Liver (tissue), 8 donors: ENCODE measurements at regions not wholly inside any gene's neighbourhood (a gene's known extent, or its start where the extent isn't known, plus 50 kb on each side); places are given as distances from the start of the nearest gene placed in this dataset.

Source experiments
- DNase-seq: peaks from one replicate; pipeline ENCODE4 v3.0.0-alpha.2; 2017; ENCODE audit warnings: low spot score
- H3K27ac ChIP-seq, 2 donors: one replicate each; pipeline ENCODE4 v1.7.0; 2013; ENCODE audit warnings: inconsistent platforms in 2 of 2, low read length in 2 of 2, control low read depth in 1 of 2, low read depth in 1 of 2, mild to moderate bottlenecking in 1 of 2
- H3K27me3 ChIP-seq, 4 donors: one replicate each; pipeline versions ENCODE4 v1.6.1 to v1.7.0; 2013; ENCODE audit warnings: low read length in 3 of 4, inconsistent platforms in 1 of 4, mild to moderate bottlenecking in 1 of 4, moderate library complexity in 1 of 4; ENCODE audit not compliant: control insufficient read depth in 4 of 4, insufficient read depth in 4 of 4
- H3K36me3 ChIP-seq, 4 donors: one replicate each; pipeline versions ENCODE4 v1.6.1 to v1.7.0; 2013; ENCODE audit warnings: low read length in 3 of 4, mild to moderate bottlenecking in 3 of 4, low read depth in 1 of 4, moderate library complexity in 1 of 4; ENCODE audit not compliant: control insufficient read depth in 4 of 4, insufficient read depth in 3 of 4
- H3K4me1 ChIP-seq, 4 donors: one replicate each; pipeline versions ENCODE4 v1.6.1 to v1.7.0; 2013; ENCODE audit warnings: low read length in 3 of 4, mild to moderate bottlenecking in 3 of 4, moderate library complexity in 1 of 4; ENCODE audit not compliant: control insufficient read depth in 4 of 4, insufficient read depth in 4 of 4
- H3K4me3 ChIP-seq, 3 donors: one replicate each; pipeline versions ENCODE4 v1.6.1 to v1.7.0; 2013; ENCODE audit warnings: low read length in 3 of 3, control low read depth in 1 of 3, low read depth in 1 of 3, mild to moderate bottlenecking in 1 of 3
- H3K9ac ChIP-seq, 2 donors: one replicate each; pipeline ENCODE4 v1.7.0; 2013; ENCODE audit warnings: low read length in 2 of 2, mild to moderate bottlenecking in 2 of 2, moderate library complexity in 2 of 2, control low read depth in 1 of 2, low read depth in 1 of 2
- H3K9me3 ChIP-seq, 4 donors: one replicate each; pipeline versions ENCODE4 v1.6.1 to v1.7.0; 2013; ENCODE audit warnings: low read length in 3 of 4; ENCODE audit not compliant: control insufficient read depth in 4 of 4
- CTCF ChIP-seq: fragments of 150-350 bp; IDR thresholded peaks from 2 replicates; pipeline ENCODE4 v1.5.1; 2017; ENCODE audit warnings: improper control_type of control experiment, low read depth, low read length; ENCODE audit not compliant: missing input control
- FOXA1 ChIP-seq: IDR thresholded peaks from 2 replicates; pipeline ENCODE4 v1.6.1; 2016; ENCODE audit warnings: antibody characterized with exemption
- FOXA2 ChIP-seq: IDR thresholded peaks from 2 replicates; pipeline ENCODE4 v1.6.1; 2016; ENCODE audit warnings: antibody characterized with exemption
- GABPA ChIP-seq, 2 donors: IDR thresholded peaks in 1 of 2; conservative IDR thresholded peaks in 1 of 2; 2 replicates each; pipeline ENCODE4 v1.6.1; 2016; ENCODE audit warnings: antibody characterized with exemption in 2 of 2, mild to moderate bottlenecking in 1 of 2, moderate library complexity in 1 of 2
- HNF4G ChIP-seq: IDR thresholded peaks from 2 replicates; pipeline ENCODE4 v1.6.1; 2016; ENCODE audit warnings: antibody characterized with exemption
- JUND ChIP-seq, 2 donors: IDR thresholded peaks; 2 replicates each; pipeline ENCODE4 v1.6.1; 2016; ENCODE audit warnings: antibody characterized with exemption in 2 of 2
- MAX ChIP-seq: IDR thresholded peaks from 2 replicates; pipeline ENCODE4 v1.6.1; 2016; ENCODE audit warnings: antibody characterized with exemption
- NR2F2 ChIP-seq: IDR thresholded peaks from 2 replicates; pipeline ENCODE4 v1.6.1; 2016; ENCODE audit warnings: antibody characterized with exemption
- RXRA ChIP-seq, 2 donors: IDR thresholded peaks; 2 replicates each; pipeline ENCODE4 v1.6.1; 2017 to 2018; ENCODE audit warnings: antibody characterized with exemption in 2 of 2, mild to moderate bottlenecking in 1 of 2
- TAF1 ChIP-seq: conservative IDR thresholded peaks from 2 replicates; pipeline ENCODE4 v1.6.1; 2016; ENCODE audit warnings: antibody characterized with exemption, mild to moderate bottlenecking
- YY1 ChIP-seq: IDR thresholded peaks from 2 replicates; pipeline ENCODE4 v1.6.1; 2016; ENCODE audit warnings: antibody characterized with exemption, mild to moderate bottlenecking
- whole genome bisulfite sequencing: extraction: QIAGEN DNeasy Blood & Tissue Kit; methylation state at CpG from one replicate; pipeline ENCODE4 v1.1.7; 2013; 5-methylcytosine and 5-hydroxymethylcytosine counted together
- TF ChIP-seq, protein P1 (sequence below): IDR thresholded peaks from 2 replicates; pipeline ENCODE4 v1.6.1; 2016; ENCODE audit warnings: antibody characterized with exemption
- donor health status: healthy.
- donor health status: healthy.
- donor health status: healthy.
- donor health status: healthy.
- donor health status: healthy.

DNA sequence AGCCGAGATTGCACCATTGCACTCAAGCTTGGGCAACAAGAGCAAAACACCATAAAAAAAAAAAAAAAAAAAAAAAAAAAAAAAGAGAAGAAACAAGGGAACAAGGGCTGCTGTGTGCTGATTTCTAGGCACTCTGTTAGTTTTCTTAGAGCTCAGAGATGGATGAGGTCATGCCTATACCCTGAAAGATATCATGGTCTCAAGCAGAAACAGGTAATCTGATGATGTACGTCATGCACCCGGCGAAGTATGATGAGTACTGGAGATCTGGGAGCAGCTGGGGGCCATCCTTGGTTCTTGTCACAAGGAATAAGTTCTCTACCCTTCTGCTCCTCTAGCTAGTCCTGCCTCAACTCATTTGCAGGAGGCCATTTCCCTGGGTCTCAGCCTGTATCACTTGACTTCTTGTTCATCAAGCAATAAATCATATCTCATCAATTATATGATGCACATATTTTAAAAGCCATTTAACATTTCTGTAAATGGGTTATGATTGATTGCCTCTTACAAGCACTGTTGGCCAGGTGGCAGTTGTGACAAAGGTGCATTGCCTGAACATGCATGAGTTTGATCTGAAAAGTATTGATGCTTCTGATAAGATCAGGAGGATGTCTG, 517.2 kb downstream of the DHX35 start:
- no peak for TF ChIP-seq FOXA1
- no peak for TF ChIP-seq CTCF
- no peak for TF ChIP-seq MAX
- TF ChIP-seq, protein P1, sequence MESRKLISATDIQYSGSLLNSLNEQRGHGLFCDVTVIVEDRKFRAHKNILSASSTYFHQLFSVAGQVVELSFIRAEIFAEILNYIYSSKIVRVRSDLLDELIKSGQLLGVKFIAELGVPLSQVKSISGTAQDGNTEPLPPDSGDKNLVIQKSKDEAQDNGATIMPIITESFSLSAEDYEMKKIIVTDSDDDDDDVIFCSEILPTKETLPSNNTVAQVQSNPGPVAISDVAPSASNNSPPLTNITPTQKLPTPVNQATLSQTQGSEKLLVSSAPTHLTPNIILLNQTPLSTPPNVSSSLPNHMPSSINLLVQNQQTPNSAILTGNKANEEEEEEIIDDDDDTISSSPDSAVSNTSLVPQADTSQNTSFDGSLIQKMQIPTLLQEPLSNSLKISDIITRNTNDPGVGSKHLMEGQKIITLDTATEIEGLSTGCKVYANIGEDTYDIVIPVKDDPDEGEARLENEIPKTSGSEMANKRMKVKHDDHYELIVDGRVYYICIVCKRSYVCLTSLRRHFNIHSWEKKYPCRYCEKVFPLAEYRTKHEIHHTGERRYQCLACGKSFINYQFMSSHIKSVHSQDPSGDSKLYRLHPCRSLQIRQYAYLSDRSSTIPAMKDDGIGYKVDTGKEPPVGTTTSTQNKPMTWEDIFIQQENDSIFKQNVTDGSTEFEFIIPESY = no peak
- no peak for TF ChIP-seq RXRA (IDR thresholded peaks at IDR 0.05)
- no peak for TF ChIP-seq FOXA2
- no peak for TF ChIP-seq NR2F2
- no peak for TF ChIP-seq HNF4G
- TF ChIP-seq TAF1 = no peak
- no peak for TF ChIP-seq JUND (IDR thresholded peaks at IDR 0.05)
- TF ChIP-seq GABPA (IDR thresholded peaks at IDR 0.05 in 1 of 2, conservative IDR thresholded peaks at IDR 0.05 in 1 of 2) = no peak
- H3K27me3 ChIP-seq = no peaks in the 10 kb centered on the region
- H3K9ac ChIP-seq = no peak overlapping the region
- 87% methylated on average over 4 of the region's 4 CpGs for WGBS
- no peaks in the 10 kb centered on the region for H3K4me1 ChIP-seq
- no peaks in the 10 kb centered on the region for H3K36me3 ChIP-seq
- H3K4me3 ChIP-seq = no peak overlapping the region
- no peak overlapping the region for H3K27ac ChIP-seq
- H3K9me3 ChIP-seq = no peaks in the 10 kb centered on the region
- no peak for DNase-seq

GRCh38 chr20:39474879-39475278, 512.7 kb downstream of the DHX35 start:
- TF ChIP-seq FOXA2 (no peak), YY1 (no peak), MAX (no peak), RXRA (IDR thresholded peaks at IDR 0.05) (no peak)
- TF ChIP-seq, protein P1 = no peak
- Histone ChIP-seq H3K27ac (no peak overlapping the region), H3K36me3 (no peaks in the 10 kb centered on the region), H3K4me1 (no peaks in the 10 kb centered on the region), H3K4me3 (no peak overlapping the region), H3K27me3 (no peaks in the 10 kb centered on the region), H3K9me3 (no peaks in the 10 kb centered on the region), H3K9ac (no peak overlapping the region)
- whole genome bisulfite sequencing = 58% methylated on average over 2 of the region's 2 CpGs
- DNase-seq = no peak
